PC-3 (cell line): ENCODE measurements at regions not wholly inside any gene's neighbourhood (a gene's known extent, or its start where the extent isn't known, plus 50 kb on each side); places are given as distances from the start of the nearest gene placed in this dataset.

Experiments
- CTCF ChIP-seq: fragments of 300-600 bp; sonication (generic); conservative IDR thresholded peaks from 2 replicates; pipeline ENCODE4 v1.5.1; 2017; ENCODE audit warnings: antibody characterized with exemption, low read depth, mild to moderate bottlenecking, low read length
- EZH2 ChIP-seq: fragments of 300-600 bp; sonication (generic); IDR thresholded peaks from one replicate; pipeline ENCODE4 v1.6.1; 2017; ENCODE audit warnings: antibody characterized with exemption, mild to moderate bottlenecking, low read length; ENCODE audit not compliant: unreplicated experiment

- TF ChIP-seq CTCF (no peak), EZH2 (no peak)
Observed at GRCh38 chr21:18810136-18810535, 406.6 kb upstream of the TMPRSS15 start.
